ENCODE measurements at regions not wholly inside any gene's neighbourhood (a gene's known extent, or its start where the extent isn't known, plus 50 kb on each side); places are given as distances from the start of the nearest gene placed in this dataset.

- Histone ChIP-seq H3K4me3 (no peak overlapping the region), H3K27me3 (ENCODE audit: control insufficient read depth in 2 of 2, insufficient read depth in 2 of 2, low read length in 2 of 2) (no peaks in the 10 kb centered on the region), H3K9me1 (ENCODE audit: control insufficient read depth, insufficient read depth, low read length) (no peaks in the 10 kb centered on the region), H3K4me1 (replicated peaks in 1 of 2; ENCODE audit: control insufficient read depth in 2 of 2, insufficient read depth in 2 of 2, low read length in 2 of 2) (no peaks in the 10 kb centered on the region), H3K27ac (ENCODE audit: extremely low read depth, low read depth, low read length) (no peak overlapping the region), H4K20me1 (replicated peaks; ENCODE audit: control insufficient read depth, insufficient read depth, low read length) (no peaks in the 10 kb centered on the region), H3K9me3 (replicated peaks; ENCODE audit: control insufficient read depth, insufficient read depth, low read depth, low read length) (no peaks in the 10 kb centered on the region), H3K4me2 (ENCODE audit: insufficient read depth, low read length) (no peak overlapping the region), H3K79me2 (ENCODE audit: control insufficient read depth, insufficient read depth, low read length) (no peaks in the 10 kb centered on the region), H2AFZ (ENCODE audit: low read depth, low read length) (no peak overlapping the region), H3K36me3 (ENCODE audit: control insufficient read depth, insufficient read depth, low read length) (no peaks in the 10 kb centered on the region), H3K9ac (ENCODE audit: insufficient read depth in 1 of 2, low read depth in 2 of 2, low read length in 2 of 2) (no peak overlapping the region)
- CTCF ChIA-PET (ENCODE audit: low intra/inter-chr PET ratio): no interaction called here
- ATAC-seq: no peak
- intact Hi-C loops (cut with micrococcal nuclease) (no loop called here), in situ Hi-C loops (cut with MboI) (no loop called here)
- no peak for DNase-seq (ENCODE audit: extremely low read depth in 1 of 4, low spot score in 3 of 4)
- POLR2A ChIA-PET: no interaction called here
- FAIRE-seq: no peak
- 3% methylated on average over 8 of the region's 8 CpGs for WGBS (ENCODE audit: insufficient coverage, low coverage, missing lambda C conversion rate)
- no peak for TF ChIP-seq HNRNPUL1 (IDR thresholded peaks at IDR 0.05; ENCODE audit: low read length)
- TF ChIP-seq SPI1 (IDR thresholded peaks at IDR 0.05; ENCODE audit: borderline replicate concordance, low read depth, low read length): no peak
- no peak for TF ChIP-seq LEF1 (IDR thresholded peaks at IDR 0.05)
- no peak for TF ChIP-seq SNAPC5 (CRISPR knock-in tag; IDR thresholded peaks at IDR 0.05)
- TF ChIP-seq TAF15 (IDR thresholded peaks at IDR 0.05; ENCODE audit: low read depth, low read length): no peak
- BruUV-seq (replicated peaks): no TSS peak
These were observed 540.0 kb upstream of the ROBO1 start for GRCh38 chr3:80307844-80308243.

GRCh38 chr3:80297720-80298119, 529.9 kb upstream of the ROBO1 start:
- BruUV-seq (replicated peaks): no TSS peak
- POLR2A ChIA-PET: no interaction called here
- no peak overlapping the region for H3K4me3 ChIP-seq
- CTCF ChIA-PET (ENCODE audit: low intra/inter-chr PET ratio): no interaction called here
- 0% methylated on average over 3 of the region's 3 CpGs for WGBS (ENCODE audit: insufficient coverage, low coverage, missing lambda C conversion rate)
- FAIRE-seq (no peak), ATAC-seq (no peak), DNase-seq (ENCODE audit: extremely low read depth in 1 of 4, low spot score in 3 of 4) (no peak)
- no peak overlapping the region for H3K4me2 ChIP-seq (ENCODE audit: insufficient read depth, low read length)
- intact Hi-C loops (cut with micrococcal nuclease) (no loop called here), in situ Hi-C loops (cut with MboI) (no loop called here)
- H4K20me1 ChIP-seq (replicated peaks; ENCODE audit: control insufficient read depth, insufficient read depth, low read length): no peaks in the 10 kb centered on the region
- H3K27me3 ChIP-seq (ENCODE audit: control insufficient read depth in 2 of 2, insufficient read depth in 2 of 2, low read length in 2 of 2): no peaks in the 10 kb centered on the region
- H3K27ac ChIP-seq (ENCODE audit: extremely low read depth, low read depth, low read length): no peak overlapping the region
- no peaks in the 10 kb centered on the region for H3K79me2 ChIP-seq (ENCODE audit: control insufficient read depth, insufficient read depth, low read length)
- no peak overlapping the region for H3K9ac ChIP-seq (ENCODE audit: insufficient read depth in 1 of 2, low read depth in 2 of 2, low read length in 2 of 2)
- H3K36me3 ChIP-seq (ENCODE audit: control insufficient read depth, insufficient read depth, low read length): no peaks in the 10 kb centered on the region
- no peaks in the 10 kb centered on the region for H3K9me3 ChIP-seq (replicated peaks; ENCODE audit: control insufficient read depth, insufficient read depth, low read depth, low read length)
- no peaks in the 10 kb centered on the region for H3K4me1 ChIP-seq (replicated peaks in 1 of 2; ENCODE audit: control insufficient read depth in 2 of 2, insufficient read depth in 2 of 2, low read length in 2 of 2)
- no peaks in the 10 kb centered on the region for H3K9me1 ChIP-seq (ENCODE audit: control insufficient read depth, insufficient read depth, low read length)
- no peak overlapping the region for H2AFZ ChIP-seq (ENCODE audit: low read depth, low read length)
- no peak for TF ChIP-seq CREM (IDR thresholded peaks at IDR 0.05; ENCODE audit: low read depth)
- TF ChIP-seq ARID3B (CRISPR knock-in tag; IDR thresholded peaks at IDR 0.05; ENCODE audit: borderline replicate concordance): no peak
- no peak for TF ChIP-seq CREB3L1 (IDR thresholded peaks at IDR 0.05; ENCODE audit: borderline replicate concordance, low read depth)
- TF ChIP-seq SMAD2 (IDR thresholded peaks at IDR 0.05; ENCODE audit: low read depth, low read length): no peak
- TF ChIP-seq THAP12 (CRISPR knock-in tag; IDR thresholded peaks at IDR 0.05): no peak

All from K562 (cell line).